ENCODE measurements at regions not wholly inside any gene's neighbourhood (a gene's known extent, or its start where the extent isn't known, plus 50 kb on each side); places are given as distances from the start of the nearest gene placed in this dataset.

DNA sequence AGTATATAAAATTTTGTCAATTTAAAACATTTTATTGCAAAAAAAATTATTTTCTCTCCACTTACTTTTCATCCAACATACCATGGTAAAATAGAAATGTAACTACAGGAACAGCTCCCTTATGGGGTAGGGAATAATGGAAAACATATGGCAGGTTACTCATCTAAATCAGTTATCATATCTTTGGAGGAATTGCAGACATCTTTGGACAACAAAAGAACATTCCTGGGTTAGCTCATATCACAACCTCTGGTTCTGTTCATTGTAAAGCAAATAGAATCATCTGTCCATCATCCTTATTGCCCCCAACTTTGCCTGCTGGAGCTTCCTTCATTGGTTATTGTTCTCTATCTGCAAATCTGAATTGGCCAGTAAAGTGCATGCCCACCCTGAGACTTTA, 387.5 kb upstream of the GRID2 start:
- Histone ChIP-seq H3K36me3 (no peaks in the 10 kb centered on the region), H3K9me3 (no peaks in the 10 kb centered on the region), H3K4me3 (no peak overlapping the region), H3K27ac (no peak overlapping the region), H3K9ac (ENCODE audit: low read depth in 2 of 2, low read length in 2 of 2) (no peak overlapping the region), H3K27me3 (no peaks in the 10 kb centered on the region), H3K4me1 (no peaks in the 10 kb centered on the region)
- intact Hi-C loops (cut with DNase I), result no loop called here
- DNase-seq, result no peak
- no peak for TF ChIP-seq CTCF (IDR thresholded peaks at IDR 0.05)

- DNase-seq, result no peak
- Histone ChIP-seq H3K27me3 (no peaks in the 10 kb centered on the region), H3K4me1 (no peaks in the 10 kb centered on the region), H3K36me3 (no peaks in the 10 kb centered on the region), H3K27ac (no peak overlapping the region), H3K9ac (ENCODE audit: low read depth in 2 of 2, low read length in 2 of 2) (no peak overlapping the region), H3K4me3 (no peak overlapping the region), H3K9me3 (no peaks in the 10 kb centered on the region)
- intact Hi-C loops (cut with DNase I), result no loop called here
- TF ChIP-seq CTCF (IDR thresholded peaks at IDR 0.05), result no peak
Observed at GRCh38 chr4:91924625-91925024, 379.1 kb upstream of the GRID2 start.

DNA sequence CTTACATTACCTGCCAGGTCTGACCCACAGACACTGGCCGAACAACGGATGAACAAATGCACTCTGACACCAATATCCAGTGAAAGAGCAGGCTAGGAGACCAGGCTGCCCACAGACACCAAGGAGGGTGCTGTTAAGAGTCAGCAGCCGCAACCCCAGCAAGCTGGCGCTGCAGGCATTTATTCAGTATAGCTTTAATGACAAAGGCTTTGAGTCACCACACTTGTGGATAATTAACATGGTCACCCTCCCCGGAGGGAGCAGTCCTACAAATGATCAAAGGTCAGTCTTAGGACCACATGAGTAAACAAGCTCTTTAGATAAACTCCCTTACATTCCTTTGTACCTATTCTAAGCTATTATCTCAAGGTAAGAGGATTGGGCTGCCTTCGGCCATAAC, 368.5 kb upstream of the GRID2 start:
- TF ChIP-seq CTCF (IDR thresholded peaks at IDR 0.05), result no peak
- intact Hi-C loops (cut with DNase I), result no loop called here
- Histone ChIP-seq H3K36me3 (no peaks in the 10 kb centered on the region), H3K27me3 (no peaks in the 10 kb centered on the region), H3K27ac (no peak overlapping the region), H3K4me3 (no peak overlapping the region), H3K4me1 (no peaks in the 10 kb centered on the region), H3K9me3 (no peaks in the 10 kb centered on the region), H3K9ac (ENCODE audit: low read depth in 2 of 2, low read length in 2 of 2) (no peak overlapping the region)
- DNase-seq, result no peak

GRCh38 chr4:91936311-91936710, 367.5 kb upstream of the GRID2 start:
- Histone ChIP-seq H3K4me3 (no peak overlapping the region), H3K4me1 (no peaks in the 10 kb centered on the region), H3K36me3 (no peaks in the 10 kb centered on the region), H3K27ac (no peak overlapping the region), H3K9ac (ENCODE audit: low read depth in 2 of 2, low read length in 2 of 2) (no peak overlapping the region), H3K27me3 (no peaks in the 10 kb centered on the region), H3K9me3 (no peaks in the 10 kb centered on the region)
- intact Hi-C loops (cut with DNase I), result no loop called here
- TF ChIP-seq CTCF (IDR thresholded peaks at IDR 0.05), result no peak
- DNase-seq, result no peak

GRCh38 chr4:91957963-91958362, 345.8 kb upstream of the GRID2 start:
- Histone ChIP-seq H3K4me1 (no peaks in the 10 kb centered on the region), H3K4me3 (no peak overlapping the region), H3K27me3 (no peaks in the 10 kb centered on the region), H3K9ac (ENCODE audit: low read depth in 2 of 2, low read length in 2 of 2) (no peak overlapping the region), H3K9me3 (no peaks in the 10 kb centered on the region), H3K36me3 (no peaks in the 10 kb centered on the region), H3K27ac (no peak overlapping the region)
- intact Hi-C loops (cut with DNase I), result no loop called here
- DNase-seq, result no peak
- no peak for TF ChIP-seq CTCF (IDR thresholded peaks at IDR 0.05)

GRCh38 chr4:91958596-91958995, 345.2 kb upstream of the GRID2 start:
- no peak for DNase-seq
- Histone ChIP-seq H3K36me3 (no peaks in the 10 kb centered on the region), H3K9me3 (no peaks in the 10 kb centered on the region), H3K4me1 (no peaks in the 10 kb centered on the region), H3K4me3 (no peak overlapping the region), H3K27ac (no peak overlapping the region), H3K27me3 (no peaks in the 10 kb centered on the region), H3K9ac (ENCODE audit: low read depth in 2 of 2, low read length in 2 of 2) (no peak overlapping the region)
- TF ChIP-seq CTCF (IDR thresholded peaks at IDR 0.05), result no peak
- intact Hi-C loops (cut with DNase I), result no loop called here
